Erythroblast (primary cell): ENCODE measurements at regions not wholly inside any gene's neighbourhood (a gene's known extent, or its start where the extent isn't known, plus 50 kb on each side); places are given as distances from the start of the nearest gene placed in this dataset.

Source experiments
- GATA1 ChIP-seq: IDR thresholded peaks from 2 replicates; pipeline ENCODE4 v1.6.1; 2011; ENCODE audit warnings: low read depth, mild to moderate bottlenecking, control low read depth, low read length, moderate library complexity
- POLR2A ChIP-seq: IDR thresholded peaks from 2 replicates; pipeline ENCODE4 v1.6.1; 2011; ENCODE audit warnings: mild to moderate bottlenecking, low read length

DNA sequence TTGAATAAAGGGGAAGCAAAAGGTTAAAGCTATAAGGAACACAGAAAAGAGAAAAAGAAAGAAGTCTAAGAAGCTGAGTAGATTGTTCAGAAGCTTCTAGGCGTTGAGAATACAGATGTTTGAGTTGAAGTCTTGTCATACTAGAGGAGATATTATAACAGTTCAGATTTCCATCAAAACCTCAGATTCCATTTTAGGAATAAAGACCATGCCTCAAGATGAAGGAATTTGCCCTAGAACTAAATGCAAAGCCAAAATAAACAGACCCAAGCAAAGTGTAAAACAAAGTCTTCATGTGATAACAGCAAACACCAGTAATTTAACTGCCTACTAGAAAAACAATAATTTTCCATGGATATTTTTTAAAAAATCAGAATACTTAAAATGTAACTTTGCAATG, 476.5 kb upstream of the POT1 start:
- no peak for TF ChIP-seq POLR2A
- TF ChIP-seq GATA1, result no peak
